SK-N-SH (cell line): ENCODE measurements at regions not wholly inside any gene's neighbourhood (a gene's known extent, or its start where the extent isn't known, plus 50 kb on each side); places are given as distances from the start of the nearest gene placed in this dataset.

Experiments used
- CTCF ChIP-seq: fragments of 200-600 bp; sonication (generic); IDR thresholded peaks from 2 replicates; pipeline ENCODE4 v1.6.1; 2017; ENCODE audit warnings: antibody characterized with exemption, mild to moderate bottlenecking, moderate library complexity
- FOXM1 ChIP-seq: IDR thresholded peaks from 2 replicates; pipeline ENCODE4 v1.4.0; 2012; ENCODE audit warnings: low read depth, mild to moderate bottlenecking
- YY1 ChIP-seq: IDR thresholded peaks from 2 replicates; pipeline ENCODE4 v1.4.0; 2012; ENCODE audit warnings: low read depth, mild to moderate bottlenecking
- ZBTB33 ChIP-seq: IDR thresholded peaks from 2 replicates; pipeline ENCODE4 v1.4.0; 2012; ENCODE audit warnings: low read depth, borderline replicate concordance

GRCh38 chr7:153446490-153446889, 605.7 kb upstream of the DPP6 start:
- TF ChIP-seq ZBTB33 (no peak), CTCF (no peak), YY1 (no peak), FOXM1 (no peak)
